IMR-90 (cell line): ENCODE measurements at regions not wholly inside any gene's neighbourhood (a gene's known extent, or its start where the extent isn't known, plus 50 kb on each side); places are given as distances from the start of the nearest gene placed in this dataset.

Source experiments
- ATAC-seq: fragments of 200-7000 bp; cut with Tn5 transposase; 2 replicates; pipeline ENCODE4 v1.9.1; 2020; ENCODE audit warnings: low read depth, mild to moderate bottlenecking, moderate library complexity
- BruUV-seq: library from RNA; stranded (reverse); fragments of 400-500 nt; replicated peaks from 2 replicates; lab custom pipeline; 2021; lab: Mats Ljungman, UMichigan
- CTCF ChIA-PET: fragments of 300-600 bp; formaldehyde crosslinking; extraction: SDS; loops from one replicate; lab custom pipeline; 2021; ENCODE audit warnings: antibody characterized with exemption; lab: Yijun Ruan, JAX
- POLR2A ChIA-PET: fragments of 300-600 bp; sonication (Branson Sonifier 250); formaldehyde crosslinking; loops from one replicate; lab custom pipeline; 2022; ENCODE audit warnings: antibody characterized with exemption; ENCODE audit not compliant: unreplicated experiment; lab: Charles Lee
- DNase-seq: peaks from one replicate; pipeline ENCODE4 v3.0.0; 2013
- H2AFZ ChIP-seq: replicated peaks from 2 replicates; pipeline ENCODE3; 2013; ENCODE audit warnings: low read length, mild to moderate bottlenecking; ENCODE audit not compliant: poor library complexity
- H2AK5ac ChIP-seq: 2 replicates; pipeline ENCODE4 v1.6.1; 2013; ENCODE audit warnings: low read depth, low read length, inconsistent platforms
- H2AK9ac ChIP-seq: replicated peaks from 2 replicates; pipeline ENCODE3; 2013; ENCODE audit warnings: mild to moderate bottlenecking, low read depth, low read length, moderate library complexity; ENCODE audit not compliant: poor library complexity
- H2BK120ac ChIP-seq: 2 replicates; pipeline ENCODE4 v1.6.1; 2013; ENCODE audit warnings: low read depth, low read length, inconsistent platforms
- H2BK15ac ChIP-seq: 3 replicates; pipeline ENCODE4 v1.6.1; 2013; ENCODE audit warnings: low read depth, low read length, inconsistent platforms
- H2BK20ac ChIP-seq: 2 replicates; pipeline ENCODE4 v1.6.1; 2013; ENCODE audit warnings: low read depth, mild to moderate bottlenecking, inconsistent platforms, low read length, moderate library complexity
- H2BK5ac ChIP-seq: 2 replicates; pipeline ENCODE4 v1.6.1; 2013; ENCODE audit warnings: mild to moderate bottlenecking, low read depth, low read length, inconsistent platforms; ENCODE audit not compliant: poor library complexity, severe bottlenecking
- H3K14ac ChIP-seq: replicated peaks from 2 replicates; pipeline ENCODE4 v1.6.1; 2013; ENCODE audit warnings: low read depth, low read length, inconsistent platforms
- H3K18ac ChIP-seq: 2 replicates; pipeline ENCODE4 v1.6.1; 2013; ENCODE audit warnings: low read depth, low read length, control low read depth
- H3K23ac ChIP-seq: 2 replicates; pipeline ENCODE4 v1.6.1; 2013; ENCODE audit warnings: low read depth, low read length, inconsistent platforms
- H3K27ac ChIP-seq: 2 replicates; pipeline ENCODE4 v1.5.1; 2013; ENCODE audit warnings: mild to moderate bottlenecking, control low read depth, low read length; ENCODE audit not compliant: insufficient read depth
- H3K27me3 ChIP-seq: 2 replicates; pipeline ENCODE4 v1.6.1; 2013; ENCODE audit warnings: low read length; ENCODE audit not compliant: control insufficient read depth, insufficient read depth
- H3K36me3 ChIP-seq: 2 replicates; pipeline ENCODE4 v1.6.1; 2013; ENCODE audit warnings: low read length, mixed read lengths; ENCODE audit not compliant: control insufficient read depth, insufficient read depth
- H3K4ac ChIP-seq: 2 replicates; pipeline ENCODE4 v1.6.1; 2013; ENCODE audit warnings: low read depth, low read length, inconsistent platforms
- H3K4me1 ChIP-seq: 2 replicates; pipeline ENCODE4 v1.6.1; 2013; ENCODE audit warnings: low read length, mixed read lengths; ENCODE audit not compliant: control insufficient read depth, insufficient read depth
- H3K4me2 ChIP-seq: 2 replicates; pipeline ENCODE4 v1.6.1; 2013; ENCODE audit warnings: low read depth, mild to moderate bottlenecking, control low read depth, low read length, moderate library complexity
- H3K4me3 ChIP-seq: 2 replicates; pipeline ENCODE4 v1.5.1; 2013; ENCODE audit warnings: low read depth, mild to moderate bottlenecking, control low read depth, low read length, moderate library complexity; ENCODE audit not compliant: insufficient read depth
- H3K56ac ChIP-seq: 2 replicates; pipeline ENCODE4 v1.6.1; 2013; ENCODE audit warnings: low read length, inconsistent platforms; ENCODE audit not compliant: insufficient read depth; ENCODE audit errors: extremely low read depth
- H3K79me1 ChIP-seq, 2 experiments: 2 replicates each; pipeline ENCODE4 v1.6.1; 2013; ENCODE audit warnings: low read length in 2 of 2, inconsistent platforms in 1 of 2, low read depth in 1 of 2
- H3K9ac ChIP-seq: 2 replicates; pipeline ENCODE4 v1.6.1; 2013; ENCODE audit warnings: low read depth, low read length, control low read depth
- H3K9me1 ChIP-seq: 2 replicates; pipeline ENCODE4 v1.6.1; 2013; ENCODE audit warnings: low read length, inconsistent platforms; ENCODE audit not compliant: insufficient read depth
- H3K9me3 ChIP-seq: 2 replicates; pipeline ENCODE4 v1.6.1; 2013; ENCODE audit warnings: low read length; ENCODE audit not compliant: control insufficient read depth, insufficient read depth
- H4K20me1 ChIP-seq: 2 replicates; pipeline ENCODE4 v1.6.1; 2013; ENCODE audit warnings: low read length, inconsistent platforms; ENCODE audit not compliant: insufficient read depth
- H4K5ac ChIP-seq: 2 replicates; pipeline ENCODE4 v1.6.1; 2013; ENCODE audit warnings: mild to moderate bottlenecking, low read depth, low read length, control low read depth
- H4K8ac ChIP-seq, 2 experiments: 2 replicates each; pipeline ENCODE4 v1.6.1; 2013; ENCODE audit warnings: low read depth in 2 of 2, low read length in 2 of 2, control low read depth in 1 of 2, inconsistent platforms in 1 of 2
- H4K91ac ChIP-seq: 2 replicates; pipeline ENCODE4 v1.6.1; 2013; ENCODE audit warnings: low read depth, low read length, inconsistent platforms; ENCODE audit not compliant: insufficient read depth
- BHLHE40 ChIP-seq: fragments of 150-350 bp; IDR thresholded peaks from 2 replicates; pipeline ENCODE4 v1.6.1; 2016; ENCODE audit warnings: mild to moderate bottlenecking, low read depth, low read length
- CEBPB ChIP-seq: IDR thresholded peaks from 2 replicates; pipeline ENCODE4 v1.6.1; 2012; ENCODE audit warnings: low read depth, low read length, improper control_type of control experiment
- WGBS, 2 experiments: methylation state at CpG; one replicate each; pipeline versions ENCODE4 v1.1.5 to v1.1.7; 2013; ENCODE audit warnings: missing lambda C conversion rate in 2 of 2; ENCODE audit not compliant: insufficient read length in 1 of 2; ENCODE audit errors: extremely low coverage in 2 of 2; 5-methylcytosine and 5-hydroxymethylcytosine counted together
- dilution Hi-C: fragments of 300-500 bp; cut with HindIII; formaldehyde crosslinking; loops from one replicate; pipeline ENCODE4 v1.14.3; 2018; ENCODE audit warnings: low sequenced_read_pairs; ENCODE audit not compliant: unreplicated experiment
- in situ Hi-C: fragments of 300-500 bp; cut with MboI; formaldehyde crosslinking; loops from 3 replicates; pipeline ENCODE4 v1.14.3; 2019; ENCODE audit warnings: low sequenced_read_pairs, inconsistent platforms, mixed read lengths
- intact Hi-C: fragments of 100-400 bp; cut with micrococcal nuclease; formaldehyde crosslinking; loops from 2 replicates; pipeline ENCODE4 v1.10.0; 2022

DNA sequence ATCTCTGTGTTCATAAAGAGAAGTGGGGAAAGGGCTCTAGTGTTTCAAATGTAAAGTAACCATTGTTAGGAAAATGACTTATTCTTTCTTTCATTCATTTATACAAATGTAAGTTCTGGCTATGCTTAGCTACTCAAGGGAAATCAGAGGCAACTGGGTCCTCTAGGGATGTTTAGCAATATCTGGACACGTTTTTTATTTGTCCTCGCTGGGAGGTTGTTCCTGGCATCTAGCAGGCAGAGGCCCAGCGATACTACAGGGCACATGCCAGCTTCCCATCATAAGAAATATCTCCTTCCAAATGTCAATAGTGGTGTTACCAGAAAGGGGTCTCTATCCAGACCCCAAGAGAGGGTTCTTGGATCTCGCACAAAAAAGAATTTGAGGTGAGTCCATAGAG, 150.0 kb downstream of the VCX3A start:
- H3K27me3 ChIP-seq = no peaks in the 10 kb centered on the region
- no peak overlapping the region for H2BK5ac ChIP-seq
- no peak overlapping the region for H3K18ac ChIP-seq
- no peak overlapping the region for H2BK120ac ChIP-seq
- H3K4me3 ChIP-seq = no peak overlapping the region
- H4K91ac ChIP-seq = no peak overlapping the region
- no peak overlapping the region for H2AK5ac ChIP-seq
- H4K8ac ChIP-seq = no peak overlapping the region
- H3K56ac ChIP-seq = no peak overlapping the region
- H3K9ac ChIP-seq = no peak overlapping the region
- POLR2A ChIA-PET = no interaction called here
- H2AK9ac ChIP-seq = no peak overlapping the region
- CTCF ChIA-PET = no interaction called here
- no peaks in the 10 kb centered on the region for H3K4me1 ChIP-seq
- no peak overlapping the region for H3K23ac ChIP-seq
- H3K27ac ChIP-seq = no peak overlapping the region
- TF ChIP-seq CEBPB (no peak), BHLHE40 (no peak)
- H3K14ac ChIP-seq = no peak overlapping the region
- H3K9me1 ChIP-seq = no peaks in the 10 kb centered on the region
- no peaks in the 10 kb centered on the region for H3K79me1 ChIP-seq
- ATAC-seq (no peak), DNase-seq (no peak)
- no peak overlapping the region for H2BK20ac ChIP-seq
- no peak overlapping the region for H4K5ac ChIP-seq
- H2AFZ ChIP-seq = no peak overlapping the region
- no peaks in the 10 kb centered on the region for H3K36me3 ChIP-seq
- in situ Hi-C loops (no loop called here), dilution Hi-C loops (no loop called here), intact Hi-C loops (no loop called here)
- no peak overlapping the region for H3K4ac ChIP-seq
- no peak overlapping the region for H3K4me2 ChIP-seq
- no CpG with 5 or more reads among the region's 4 CpGs for WGBS, 2 experiments
- no TSS peak for BruUV-seq
- no peaks in the 10 kb centered on the region for H4K20me1 ChIP-seq
- no peak overlapping the region for H2BK15ac ChIP-seq
- H3K9me3 ChIP-seq = peaks cover 28% of the 10 kb centered on the region
